Prostate gland (tissue), 2 donors: ENCODE measurements at regions not wholly inside any gene's neighbourhood (a gene's known extent, or its start where the extent isn't known, plus 50 kb on each side); places are given as distances from the start of the nearest gene placed in this dataset.

Experiments used
- DNase-seq: peaks from one replicate; pipeline ENCODE4 v3.0.0-alpha.2; 2019; ENCODE audit warnings: low spot score
- H3K27ac ChIP-seq, 2 donors: fragments of 200-600 bp; sonication (generic); 2 replicates each; pipeline ENCODE4 v1.5.1; 2017 to 2019
- H3K27me3 ChIP-seq: fragments of 200-600 bp; sonication (generic); replicated peaks from 2 replicates; pipeline ENCODE4 v1.5.1; 2019; ENCODE audit not compliant: insufficient read depth
- H3K36me3 ChIP-seq, 2 donors: fragments of 200-600 bp; sonication (generic); 1 replicate in 1 of 2; 2 replicates in 1 of 2; pipeline versions ENCODE4 v1.5.1 to v1.8.1; 2017 to 2019
- H3K4me1 ChIP-seq: fragments of 200-600 bp; sonication (generic); replicated peaks from 2 replicates; pipeline ENCODE4 v1.5.1; 2019
- H3K4me3 ChIP-seq, 2 donors: fragments of 200-600 bp; sonication (generic); 2 replicates each; pipeline ENCODE4 v1.5.1; 2017 to 2019
- H3K9me3 ChIP-seq: fragments of 200-600 bp; sonication (generic); 2 replicates; pipeline ENCODE4 v1.5.1; 2017
- CTCF ChIP-seq, 4 experiments: fragments of 200-600 bp in 2 of 4; fragments of 450-650 bp in 2 of 4; sonication (generic) in 2 of 4; IDR thresholded peaks; 1 replicate in 3 of 4; 2 replicates in 1 of 4; pipeline ENCODE4 v1.5.1; 2016 to 2019; ENCODE audit warnings: antibody characterized with exemption in 4 of 4, mild to moderate bottlenecking in 2 of 4, moderate library complexity in 2 of 4
- POLR2A ChIP-seq: fragments of 450-650 bp; IDR thresholded peaks from one replicate; pipeline ENCODE4 v1.6.1; 2016; ENCODE audit warnings: antibody characterized with exemption, mild to moderate bottlenecking
- POLR2AphosphoS5 ChIP-seq: sonication (generic); formaldehyde crosslinking; IDR thresholded peaks from one replicate; pipeline ENCODE4 v1.6.1; 2017; ENCODE audit warnings: antibody characterized with exemption
- WGBS: methylation state at CpG from one replicate; pipeline ENCODE4 v1.1.5; 2018; 5-methylcytosine and 5-hydroxymethylcytosine counted together
- intact Hi-C: fragments of 100-400 bp; cut with DNase I; formaldehyde crosslinking; loops from one replicate; pipeline ENCODE4 v1.14.2; 2022

- WGBS, result 89% methylated on average over 6 of the region's 6 CpGs
- no peaks in the 10 kb centered on the region for H3K4me1 ChIP-seq
- TF ChIP-seq POLR2A (no peak), CTCF (IDR thresholded peaks at IDR 0.05) (no peak), POLR2AphosphoS5 (no peak)
- H3K27ac ChIP-seq, result no peak overlapping the region
- H3K4me3 ChIP-seq, result no peak overlapping the region
- H3K9me3 ChIP-seq, result no peaks in the 10 kb centered on the region
- H3K27me3 ChIP-seq, result no peaks in the 10 kb centered on the region
- no peaks in the 10 kb centered on the region for H3K36me3 ChIP-seq
- no peak for DNase-seq
- intact Hi-C loops, result no loop called here
Observed at GRCh38 chr20:24817351-24817750, 131.7 kb upstream of the CST7 start.

GRCh38 chr20:24818056-24818455, 131.0 kb upstream of the CST7 start:
- Histone ChIP-seq H3K4me1 (no peaks in the 10 kb centered on the region), H3K9me3 (no peaks in the 10 kb centered on the region), H3K36me3 (no peaks in the 10 kb centered on the region), H3K27me3 (no peaks in the 10 kb centered on the region), H3K4me3 (no peak overlapping the region), H3K27ac (no peak overlapping the region)
- intact Hi-C loops, result no loop called here
- DNase-seq, result no peak
- TF ChIP-seq CTCF (IDR thresholded peaks at IDR 0.05) (no peak), POLR2A (no peak), POLR2AphosphoS5 (no peak)
- WGBS, result 81% methylated on average over 5 of the region's 5 CpGs

GRCh38 chr20:24819331-24819965, 129.6 kb upstream of the CST7 start:
- TF ChIP-seq POLR2A (no peak), POLR2AphosphoS5 (no peak), CTCF (IDR thresholded peaks at IDR 0.05) (no peak)
- no peak for DNase-seq
- Histone ChIP-seq H3K27ac (no peak overlapping the region), H3K4me3 (no peak overlapping the region), H3K4me1 (no peaks in the 10 kb centered on the region), H3K9me3 (no peaks in the 10 kb centered on the region), H3K36me3 (no peaks in the 10 kb centered on the region), H3K27me3 (no peaks in the 10 kb centered on the region)
- 90% methylated on average over 14 of the region's 14 CpGs for WGBS
- intact Hi-C loops, result no loop called here

- Histone ChIP-seq H3K4me1 (no peaks in the 10 kb centered on the region), H3K27ac (no peak overlapping the region), H3K4me3 (no peak overlapping the region), H3K27me3 (no peaks in the 10 kb centered on the region), H3K9me3 (no peaks in the 10 kb centered on the region), H3K36me3 (no peaks in the 10 kb centered on the region)
- 94% methylated on average over 6 of the region's 6 CpGs for WGBS
- intact Hi-C loops, result no loop called here
- no peak for TF ChIP-seq CTCF (IDR thresholded peaks at IDR 0.05)
- no peak for TF ChIP-seq POLR2A
- TF ChIP-seq POLR2AphosphoS5, result no peak
- no peak for DNase-seq
Observed at GRCh38 chr20:24820345-24820744, 128.7 kb upstream of the CST7 start.

- no peaks in the 10 kb centered on the region for H3K27me3 ChIP-seq
- no peaks in the 10 kb centered on the region for H3K9me3 ChIP-seq
- H3K36me3 ChIP-seq, result no peaks in the 10 kb centered on the region
- no peak for DNase-seq
- no peaks in the 10 kb centered on the region for H3K4me1 ChIP-seq
- H3K27ac ChIP-seq, result no peak overlapping the region
- WGBS, result 93% methylated on average over 8 of the region's 8 CpGs
- no peak overlapping the region for H3K4me3 ChIP-seq
- TF ChIP-seq POLR2AphosphoS5 (no peak), POLR2A (no peak), CTCF (IDR thresholded peaks at IDR 0.05) (no peak)
- intact Hi-C loops, result no loop called here
Observed at GRCh38 chr20:24821391-24821790, 127.7 kb upstream of the CST7 start.
